Endothelial cell of umbilical vein (primary cell): ENCODE measurements at regions not wholly inside any gene's neighbourhood (a gene's known extent, or its start where the extent isn't known, plus 50 kb on each side); places are given as distances from the start of the nearest gene placed in this dataset.

ENCODE experiments used
- BruUV-seq: library from RNA; stranded (reverse); fragments of 400-500 nt; replicated peaks from 2 replicates; lab custom pipeline; 2021; lab: Mats Ljungman, UMichigan
- CTCF ChIA-PET: fragments of 300-600, 350-600 bp; sonication (Branson Sonifier 250); formaldehyde crosslinking; loops from one replicate; lab custom pipeline; 2021; ENCODE audit warnings: antibody characterized with exemption, inconsistent platforms; lab: Charles Lee
- POLR2A ChIA-PET: fragments of 300-600, 350-600 bp; sonication (Branson Sonifier 250); formaldehyde crosslinking; loops from one replicate; lab custom pipeline; 2021; ENCODE audit warnings: antibody characterized with exemption, inconsistent platforms; lab: Charles Lee
- DNase-seq: peaks from one replicate; pipeline ENCODE4 v3.0.0-alpha.2; 2011; ENCODE audit warnings: low read depth, low spot score
- FAIRE-seq: peaks from 2 replicates; lab custom pipeline; 2011; peaks lifted over from hg19 to GRCh38; lab: Jason Lieb, UNC
- H2AFZ ChIP-seq: 2 replicates; pipeline ENCODE4 v1.6.0; 2012; ENCODE audit warnings: low read depth, low read length, control low read depth, inconsistent platforms
- H3K27ac ChIP-seq: 2 replicates; pipeline ENCODE4 v1.5.1; 2011; ENCODE audit warnings: low read depth, mild to moderate bottlenecking, control low read depth, low read length, moderate library complexity; ENCODE audit not compliant: insufficient read depth
- H3K27me3 ChIP-seq, 2 experiments: 2 replicates each; pipeline versions ENCODE4 v1.6.0 to v1.6.1; 2011; ENCODE audit warnings: low read length in 2 of 2, mixed read lengths in 1 of 2; ENCODE audit not compliant: control insufficient read depth in 2 of 2, insufficient read depth in 2 of 2
- H3K36me3 ChIP-seq, 2 experiments: 2 replicates in 1 of 2; 3 replicates in 1 of 2; pipeline ENCODE4 v1.5.1; 2011; ENCODE audit warnings: low read length in 2 of 2, mild to moderate bottlenecking in 1 of 2, moderate library complexity in 1 of 2; ENCODE audit not compliant: control insufficient read depth in 2 of 2, insufficient read depth in 2 of 2; ENCODE audit errors: extremely low read depth in 1 of 2
- H3K4me1 ChIP-seq: 3 replicates; pipeline ENCODE4 v1.5.1; 2011; ENCODE audit warnings: mild to moderate bottlenecking, low read length; ENCODE audit not compliant: control insufficient read depth, insufficient read depth; ENCODE audit errors: extremely low read depth
- H3K4me2 ChIP-seq: 2 replicates; pipeline ENCODE4 v1.6.1; 2011; ENCODE audit warnings: low read length, control low read depth, mixed read lengths; ENCODE audit not compliant: insufficient read depth
- H3K4me3 ChIP-seq, 3 experiments: fragments of 200-600 bp in 1 of 3; sonication (generic), shearing (Covaris generic) in 1 of 3; replicated peaks in 1 of 3; 2 replicates each; pipeline ENCODE4 v1.5.1; 2011 to 2016; ENCODE audit warnings: control low read depth in 3 of 3, low read length in 3 of 3, mild to moderate bottlenecking in 2 of 3, inconsistent platforms in 1 of 3, low read depth in 1 of 3, moderate library complexity in 1 of 3; ENCODE audit not compliant: insufficient read depth in 1 of 3
- H3K79me2 ChIP-seq: 2 replicates; pipeline ENCODE4 v1.6.0; 2012; ENCODE audit warnings: low read length, inconsistent platforms; ENCODE audit not compliant: control insufficient read depth, insufficient read depth
- H3K9ac ChIP-seq: replicated peaks from 2 replicates; pipeline ENCODE3; 2011; ENCODE audit warnings: low read length, control low read depth; ENCODE audit not compliant: insufficient read depth; ENCODE audit errors: extremely low read depth
- H3K9me1 ChIP-seq: replicated peaks from 3 replicates; pipeline ENCODE4 v1.6.0; 2011; ENCODE audit warnings: mild to moderate bottlenecking, low read length; ENCODE audit not compliant: control insufficient read depth, insufficient read depth; ENCODE audit errors: extremely low read depth
- H3K9me3 ChIP-seq: replicated peaks from 2 replicates; pipeline ENCODE4 v1.5.1; 2012; ENCODE audit warnings: low read length, inconsistent platforms; ENCODE audit not compliant: control insufficient read depth, insufficient read depth
- H4K20me1 ChIP-seq: replicated peaks from 2 replicates; pipeline ENCODE3; 2011; ENCODE audit warnings: mild to moderate bottlenecking, low read length; ENCODE audit not compliant: control insufficient read depth, insufficient read depth; ENCODE audit errors: extremely low read depth
- EZH2 ChIP-seq: IDR thresholded peaks from 2 replicates; pipeline ENCODE4 v1.6.1; 2012; ENCODE audit warnings: borderline replicate concordance, low read depth, mild to moderate bottlenecking, moderate library complexity, low read length, inconsistent platforms; ENCODE audit not compliant: severe bottlenecking
- FOS ChIP-seq: IDR thresholded peaks from 2 replicates; pipeline ENCODE4 v1.6.1; 2011; ENCODE audit warnings: mild to moderate bottlenecking, low read length, moderate library complexity, borderline replicate concordance; ENCODE audit not compliant: insufficient read depth
- GATA2 ChIP-seq: IDR thresholded peaks from 2 replicates; pipeline ENCODE4 v1.7.0; 2011; ENCODE audit warnings: low read depth, mild to moderate bottlenecking, moderate library complexity, mixed read lengths, low read length; ENCODE audit not compliant: insufficient read length, insufficient read depth
- JUN ChIP-seq: IDR thresholded peaks from 2 replicates; pipeline ENCODE4 v1.6.1; 2011; ENCODE audit warnings: borderline replicate concordance, low read depth; ENCODE audit not compliant: insufficient read length, insufficient read depth
- MYC ChIP-seq: IDR thresholded peaks from one replicate; pipeline ENCODE4 v1.6.1; 2011; ENCODE audit warnings: mild to moderate bottlenecking, low read depth, low read length
- POLR2A ChIP-seq: IDR thresholded peaks from 2 replicates; pipeline ENCODE4 v1.6.1; 2012; ENCODE audit warnings: low read depth, mild to moderate bottlenecking, control low read depth, low read length
- POLR2AphosphoS5 ChIP-seq: IDR thresholded peaks from 2 replicates; pipeline ENCODE4 v1.6.1; 2012; ENCODE audit warnings: low read depth, mild to moderate bottlenecking, control low read depth, low read length, moderate library complexity; ENCODE audit not compliant: insufficient read depth
- dilution Hi-C: fragments of 300-500 bp; cut with MboI; formaldehyde crosslinking; loops from one replicate; pipeline ENCODE4 v1.15.0; 2019; ENCODE audit warnings: low sequenced_read_pairs; ENCODE audit not compliant: extremely low pct_ligation_motif_present
- intact Hi-C: fragments of 100-400 bp; cut with micrococcal nuclease; formaldehyde crosslinking; loops from one replicate; pipeline ENCODE4 v1.10.0; 2022
- TF ChIP-seq, protein P1 (sequence below): IDR thresholded peaks from 2 replicates; pipeline ENCODE4 v1.6.1; 2011; ENCODE audit not compliant: insufficient read depth, insufficient read length
- TF ChIP-seq, protein P2 (sequence below), 2 donors: IDR thresholded peaks; 1 replicate in 1 of 2; 2 replicates in 1 of 2; pipeline ENCODE4 v1.5.1; 2011; ENCODE audit warnings: low read length in 2 of 2, mild to moderate bottlenecking in 2 of 2, moderate library complexity in 2 of 2, control low read depth in 1 of 2, inconsistent platforms in 1 of 2, low read depth in 1 of 2; ENCODE audit not compliant: insufficient read depth in 1 of 2; ENCODE audit errors: extremely low read depth in 1 of 2

DNA sequence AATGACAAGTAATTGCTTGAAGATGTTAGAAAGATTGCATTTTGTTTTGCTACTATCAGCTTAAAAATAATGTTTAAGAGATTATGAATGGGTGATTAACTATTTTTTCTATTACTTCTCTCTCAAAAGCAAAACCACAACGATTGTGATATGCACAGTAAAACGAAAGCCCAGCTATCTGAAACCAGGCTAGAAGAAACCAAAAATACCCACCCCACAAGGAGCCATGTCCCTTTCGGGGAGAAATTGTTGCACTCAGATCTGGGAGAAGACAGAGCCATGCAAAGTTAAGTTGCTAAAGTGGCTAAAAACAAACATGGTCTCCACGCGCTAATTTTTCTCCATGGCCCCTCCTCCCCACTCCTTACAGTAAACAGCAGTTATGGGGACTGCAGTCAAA lies 173.6 kb downstream of the RPS24 start:
- H3K4me3 ChIP-seq: no peak overlapping the region
- dilution Hi-C loops: no loop called here
- DNase-seq: no peak
- intact Hi-C loops: no loop called here
- H4K20me1 ChIP-seq: no peaks in the 10 kb centered on the region
- H3K4me2 ChIP-seq: no peak overlapping the region
- H3K27ac ChIP-seq: no peak overlapping the region
- no peaks in the 10 kb centered on the region for H3K36me3 ChIP-seq
- BruUV-seq: no TSS peak
- TF ChIP-seq EZH2: no peak
- TF ChIP-seq, protein P1, sequence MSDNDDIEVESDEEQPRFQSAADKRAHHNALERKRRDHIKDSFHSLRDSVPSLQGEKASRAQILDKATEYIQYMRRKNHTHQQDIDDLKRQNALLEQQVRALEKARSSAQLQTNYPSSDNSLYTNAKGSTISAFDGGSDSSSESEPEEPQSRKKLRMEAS: no peak
- no peak for TF ChIP-seq POLR2A
- TF ChIP-seq GATA2: no peak
- TF ChIP-seq MYC: no peak
- no peak for TF ChIP-seq FOS
- TF ChIP-seq JUN: no peak
- TF ChIP-seq, protein P2, sequence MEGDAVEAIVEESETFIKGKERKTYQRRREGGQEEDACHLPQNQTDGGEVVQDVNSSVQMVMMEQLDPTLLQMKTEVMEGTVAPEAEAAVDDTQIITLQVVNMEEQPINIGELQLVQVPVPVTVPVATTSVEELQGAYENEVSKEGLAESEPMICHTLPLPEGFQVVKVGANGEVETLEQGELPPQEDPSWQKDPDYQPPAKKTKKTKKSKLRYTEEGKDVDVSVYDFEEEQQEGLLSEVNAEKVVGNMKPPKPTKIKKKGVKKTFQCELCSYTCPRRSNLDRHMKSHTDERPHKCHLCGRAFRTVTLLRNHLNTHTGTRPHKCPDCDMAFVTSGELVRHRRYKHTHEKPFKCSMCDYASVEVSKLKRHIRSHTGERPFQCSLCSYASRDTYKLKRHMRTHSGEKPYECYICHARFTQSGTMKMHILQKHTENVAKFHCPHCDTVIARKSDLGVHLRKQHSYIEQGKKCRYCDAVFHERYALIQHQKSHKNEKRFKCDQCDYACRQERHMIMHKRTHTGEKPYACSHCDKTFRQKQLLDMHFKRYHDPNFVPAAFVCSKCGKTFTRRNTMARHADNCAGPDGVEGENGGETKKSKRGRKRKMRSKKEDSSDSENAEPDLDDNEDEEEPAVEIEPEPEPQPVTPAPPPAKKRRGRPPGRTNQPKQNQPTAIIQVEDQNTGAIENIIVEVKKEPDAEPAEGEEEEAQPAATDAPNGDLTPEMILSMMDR (IDR thresholded peaks at IDR 0.05; ENCODE audit: extremely low read depth in 1 of 2, insufficient read depth in 1 of 2, low read depth in 1 of 2, low read length in 2 of 2): no peak
- TF ChIP-seq POLR2AphosphoS5: no peak
- ChIA-PET POLR2A (no interaction called here), CTCF (interaction anchor here (1.4 kb wide), 1 partner anchor 160 kb away, joined by 5 read pairs; no protein-coding TSS in a partner anchor)
- H3K4me1 ChIP-seq: no peaks in the 10 kb centered on the region
- H2AFZ ChIP-seq: no peak overlapping the region
- H3K9me1 ChIP-seq: no peaks in the 10 kb centered on the region
- H3K79me2 ChIP-seq: no peaks in the 10 kb centered on the region
- no peak for FAIRE-seq
- H3K27me3 ChIP-seq: peaks cover 4 to 5% of the 10 kb centered on the region in 2 experiments
- no peak overlapping the region for H3K9ac ChIP-seq
- H3K9me3 ChIP-seq: no peaks in the 10 kb centered on the region
